T-helper 1 cell treated with Interleukin-12 subunit alpha and Interleukin-12 subunit beta and Interleukin-4 antibody, amounts not matched to agents 30 μg/mL and 1 μg/mL, for 36 hours (primary cell): ENCODE measurements at regions not wholly inside any gene's neighbourhood (a gene's known extent, or its start where the extent isn't known, plus 50 kb on each side); places are given as distances from the start of the nearest gene placed in this dataset.
A peak's percentile ranks its signal among the peaks of the same experiment; 100 is the strongest.

Experiments
- H3K27ac Mint-ChIP-seq: one replicate; pipeline ENCODE4 v1.8.0; 2021; ENCODE audit warnings: mild to moderate bottlenecking, mixed read lengths
- H3K27me3 Mint-ChIP-seq: one replicate; pipeline ENCODE4 v1.8.0; 2021; ENCODE audit warnings: low read depth, mixed read lengths
- H3K36me3 Mint-ChIP-seq: one replicate; pipeline ENCODE4 v1.8.0; 2021; ENCODE audit warnings: low read depth, mixed read lengths
- H3K4me1 Mint-ChIP-seq: one replicate; pipeline ENCODE4 v1.8.0; 2021; ENCODE audit warnings: low read depth, mixed read lengths
- H3K4me3 Mint-ChIP-seq: one replicate; pipeline ENCODE4 v1.8.0; 2021; ENCODE audit warnings: mild to moderate bottlenecking, moderate library complexity, mixed read lengths
- H3K9me3 Mint-ChIP-seq: one replicate; pipeline ENCODE4 v1.8.0; 2021; ENCODE audit warnings: mixed read lengths

GRCh38 chr16:66315210-66315825 lies 51.2 kb upstream of the CDH5 start:
- Mint-ChIP-seq H3K9me3 (no peaks in the 10 kb centered on the region), H3K36me3 (no peaks in the 10 kb centered on the region), H3K27ac (no peak overlapping the region), H3K4me1 (no peaks in the 10 kb centered on the region), H3K27me3 (no peaks in the 10 kb centered on the region), H3K4me3 (no peak overlapping the region)

- H3K4me1 Mint-ChIP-seq: no peaks in the 10 kb centered on the region
- no peaks in the 10 kb centered on the region for H3K9me3 Mint-ChIP-seq
- no peak overlapping the region for H3K27ac Mint-ChIP-seq
- no peak overlapping the region for H3K4me3 Mint-ChIP-seq
- no peaks in the 10 kb centered on the region for H3K36me3 Mint-ChIP-seq
- H3K27me3 Mint-ChIP-seq: no peaks in the 10 kb centered on the region
Observed at GRCh38 chr16:66311306-66311705, 55.2 kb upstream of the CDH5 start.

GRCh38 chr16:66309215-66309807 lies 57.2 kb upstream of the CDH5 start:
- H3K27ac Mint-ChIP-seq: no peak overlapping the region
- H3K36me3 Mint-ChIP-seq: no peaks in the 10 kb centered on the region
- no peaks in the 10 kb centered on the region for H3K4me1 Mint-ChIP-seq
- no peak overlapping the region for H3K4me3 Mint-ChIP-seq
- H3K9me3 Mint-ChIP-seq: no peaks in the 10 kb centered on the region
- no peaks in the 10 kb centered on the region for H3K27me3 Mint-ChIP-seq

GRCh38 chr16:66308096-66308495 lies 58.4 kb upstream of the CDH5 start:
- H3K27me3 Mint-ChIP-seq: no peaks in the 10 kb centered on the region
- H3K27ac Mint-ChIP-seq: peak overlapping the region; percentile 24
- no peak overlapping the region for H3K4me3 Mint-ChIP-seq
- H3K36me3 Mint-ChIP-seq: no peaks in the 10 kb centered on the region
- H3K4me1 Mint-ChIP-seq: no peaks in the 10 kb centered on the region
- H3K9me3 Mint-ChIP-seq: no peaks in the 10 kb centered on the region

GRCh38 chr16:66306366-66307150 lies 59.9 kb upstream of the CDH5 start:
- Mint-ChIP-seq H3K36me3 (no peaks in the 10 kb centered on the region), H3K4me3 (no peak overlapping the region), H3K9me3 (no peaks in the 10 kb centered on the region), H3K4me1 (no peaks in the 10 kb centered on the region), H3K27ac (no peak overlapping the region), H3K27me3 (peaks cover 3% of the 10 kb centered on the region)

GRCh38 chr16:66304961-66305360 lies 61.5 kb upstream of the CDH5 start:
- no peaks in the 10 kb centered on the region for H3K9me3 Mint-ChIP-seq
- H3K27ac Mint-ChIP-seq: no peak overlapping the region
- H3K27me3 Mint-ChIP-seq: peaks cover 4% of the 10 kb centered on the region
- no peak overlapping the region for H3K4me3 Mint-ChIP-seq
- H3K4me1 Mint-ChIP-seq: no peaks in the 10 kb centered on the region
- no peaks in the 10 kb centered on the region for H3K36me3 Mint-ChIP-seq

GRCh38 chr16:66304151-66304550 lies 62.3 kb upstream of the CDH5 start:
- Mint-ChIP-seq H3K4me1 (peaks cover 6% of the 10 kb centered on the region), H3K27me3 (peaks cover 4% of the 10 kb centered on the region), H3K27ac (no peak overlapping the region), H3K4me3 (no peak overlapping the region), H3K36me3 (no peaks in the 10 kb centered on the region), H3K9me3 (peaks cover 2% of the 10 kb centered on the region)

GRCh38 chr16:66300501-66300900 lies 66.0 kb upstream of the CDH5 start:
- Mint-ChIP-seq H3K4me3 (no peak overlapping the region), H3K27ac (no peak overlapping the region), H3K4me1 (peaks cover 8% of the 10 kb centered on the region), H3K36me3 (no peaks in the 10 kb centered on the region), H3K9me3 (peaks cover 5% of the 10 kb centered on the region), H3K27me3 (peaks cover 4% of the 10 kb centered on the region)

GRCh38 chr16:66300037-66300436 lies 66.5 kb upstream of the CDH5 start:
- Mint-ChIP-seq H3K27me3 (peaks cover 4% of the 10 kb centered on the region), H3K4me3 (no peak overlapping the region), H3K27ac (no peak overlapping the region), H3K9me3 (peaks cover 5% of the 10 kb centered on the region), H3K36me3 (no peaks in the 10 kb centered on the region), H3K4me1 (peaks cover 8% of the 10 kb centered on the region)

- no peak overlapping the region for H3K4me3 Mint-ChIP-seq
- H3K4me1 Mint-ChIP-seq: peaks cover 8% of the 10 kb centered on the region
- peaks cover 4% of the 10 kb centered on the region for H3K27me3 Mint-ChIP-seq
- no peaks in the 10 kb centered on the region for H3K36me3 Mint-ChIP-seq
- peaks cover 5% of the 10 kb centered on the region for H3K9me3 Mint-ChIP-seq
- H3K27ac Mint-ChIP-seq: no peak overlapping the region
Observed at GRCh38 chr16:66299349-66299748, 67.1 kb upstream of the CDH5 start.

- Mint-ChIP-seq H3K27ac (no peak overlapping the region), H3K4me1 (peaks cover 8% of the 10 kb centered on the region), H3K27me3 (peaks cover 4% of the 10 kb centered on the region), H3K36me3 (no peaks in the 10 kb centered on the region), H3K9me3 (peaks cover 5% of the 10 kb centered on the region), H3K4me3 (no peak overlapping the region)
Observed at GRCh38 chr16:66298571-66299120, 67.8 kb upstream of the CDH5 start.

GRCh38 chr16:66298006-66298405 lies 68.5 kb upstream of the CDH5 start:
- Mint-ChIP-seq H3K27ac (no peak overlapping the region), H3K4me3 (no peak overlapping the region), H3K4me1 (peaks cover 8% of the 10 kb centered on the region), H3K36me3 (no peaks in the 10 kb centered on the region), H3K9me3 (peaks cover 5% of the 10 kb centered on the region), H3K27me3 (peaks cover 7% of the 10 kb centered on the region)

GRCh38 chr16:66296591-66296990 lies 69.9 kb upstream of the CDH5 start:
- no peak overlapping the region for H3K27ac Mint-ChIP-seq
- peaks cover 8% of the 10 kb centered on the region for H3K4me1 Mint-ChIP-seq
- H3K4me3 Mint-ChIP-seq: no peak overlapping the region
- H3K36me3 Mint-ChIP-seq: no peaks in the 10 kb centered on the region
- H3K9me3 Mint-ChIP-seq: peaks cover 5% of the 10 kb centered on the region
- peaks cover 11% of the 10 kb centered on the region for H3K27me3 Mint-ChIP-seq

- peaks cover 5% of the 10 kb centered on the region for H3K9me3 Mint-ChIP-seq
- no peak overlapping the region for H3K27ac Mint-ChIP-seq
- H3K27me3 Mint-ChIP-seq: peaks cover 9% of the 10 kb centered on the region
- H3K4me3 Mint-ChIP-seq: no peak overlapping the region
- H3K4me1 Mint-ChIP-seq: peaks cover 8% of the 10 kb centered on the region
- H3K36me3 Mint-ChIP-seq: no peaks in the 10 kb centered on the region
Observed at GRCh38 chr16:66295761-66296546, 70.5 kb upstream of the CDH5 start.
